GM21825 (cell line): ENCODE measurements at regions not wholly inside any gene's neighbourhood (a gene's known extent, or its start where the extent isn't known, plus 50 kb on each side); places are given as distances from the start of the nearest gene placed in this dataset.
A peak's percentile ranks its signal among the peaks of the same experiment; 100 is the strongest.
"Not testable (repeated sequence)": the region's sequence is repeated elsewhere in the genome, so short reads cannot be mapped to it uniquely, and the experiment has no call there.

Experiments used
- ATAC-seq: cut with Tn5 transposase; IDR thresholded peaks from one replicate; pipeline ENCODE4 v1.9.1; 2021; ENCODE audit warnings: mild to moderate bottlenecking, moderate library complexity; ENCODE audit not compliant: unreplicated experiment

DNA sequence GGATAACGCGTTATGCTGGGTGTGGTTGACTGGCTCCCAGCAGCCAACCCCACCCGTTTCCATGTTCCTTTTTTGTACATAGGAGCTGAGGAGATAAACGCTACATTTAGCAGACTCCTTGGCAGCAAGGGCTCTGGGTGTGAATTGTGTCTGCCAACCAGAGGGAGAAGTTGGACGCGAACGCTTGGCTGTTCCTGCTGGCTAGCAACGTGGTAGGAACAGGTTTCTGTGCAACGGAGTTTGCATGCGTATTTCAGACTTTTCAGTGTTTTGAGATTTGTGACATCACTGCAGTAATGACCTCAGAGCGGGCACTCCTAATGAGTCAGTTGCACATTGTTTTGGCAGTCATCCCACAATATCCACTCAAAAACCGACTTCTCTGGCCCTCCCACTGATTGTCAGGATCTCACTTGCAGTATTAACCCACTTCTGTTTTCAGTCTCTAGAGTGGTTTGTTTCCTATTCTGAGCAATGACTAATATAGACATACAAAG lies 98.7 kb upstream of the RGS1 start:
- ATAC-seq, result no peak

DNA sequence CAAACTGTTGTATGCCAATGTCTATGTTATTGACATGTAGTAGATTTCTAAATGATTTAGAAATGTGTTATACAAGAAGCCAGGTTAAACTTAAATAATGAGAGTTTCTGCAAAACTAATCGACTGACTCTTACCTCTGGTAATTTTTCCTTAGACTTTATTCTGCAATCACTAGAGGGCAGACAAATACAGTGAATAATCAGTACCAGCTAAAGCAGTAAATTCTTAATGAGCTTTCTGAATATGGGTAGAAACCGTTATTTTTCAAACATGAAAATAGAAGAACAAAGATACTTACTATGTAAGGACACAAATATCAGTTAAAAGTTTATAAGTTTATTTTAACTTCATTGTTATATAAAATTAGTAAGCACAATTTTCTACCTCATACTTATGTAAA lies 97.9 kb upstream of the RGS1 start:
- peak; percentile 75 for ATAC-seq

DNA sequence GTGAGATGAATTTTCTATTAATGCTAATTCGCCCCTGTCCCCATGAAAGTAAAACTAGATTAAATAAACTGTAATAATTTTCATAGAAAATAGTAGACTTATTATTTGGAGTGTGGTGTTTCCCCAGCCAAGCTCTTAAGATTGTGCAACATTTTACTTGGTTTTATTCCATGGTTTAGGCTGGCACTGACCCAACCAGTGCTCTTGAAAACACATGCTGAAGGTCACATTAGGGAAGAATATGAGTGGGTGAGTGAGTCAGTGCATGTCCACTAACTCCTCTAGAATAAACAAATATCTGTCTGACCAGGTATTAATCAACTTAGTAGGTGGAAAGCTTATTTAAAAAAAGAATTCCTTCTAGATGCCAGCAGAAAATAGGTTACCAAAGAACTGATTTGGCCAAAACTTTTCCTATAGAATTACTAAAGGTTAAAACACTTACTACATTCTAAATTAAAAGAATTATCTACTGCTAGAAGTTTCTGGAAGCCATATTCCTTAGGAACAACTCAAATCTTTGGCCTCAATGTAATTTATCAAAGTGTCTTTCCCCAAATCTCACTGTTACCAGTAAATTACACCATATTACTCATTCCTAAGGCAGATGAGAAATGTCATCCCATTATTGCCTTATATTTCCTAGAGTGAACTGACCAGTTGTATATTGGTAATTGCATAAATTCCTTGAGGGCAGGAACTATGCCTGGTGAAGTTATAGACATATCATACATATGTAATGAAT lies 89.7 kb upstream of the RGS1 start:
- no peak for ATAC-seq

DNA sequence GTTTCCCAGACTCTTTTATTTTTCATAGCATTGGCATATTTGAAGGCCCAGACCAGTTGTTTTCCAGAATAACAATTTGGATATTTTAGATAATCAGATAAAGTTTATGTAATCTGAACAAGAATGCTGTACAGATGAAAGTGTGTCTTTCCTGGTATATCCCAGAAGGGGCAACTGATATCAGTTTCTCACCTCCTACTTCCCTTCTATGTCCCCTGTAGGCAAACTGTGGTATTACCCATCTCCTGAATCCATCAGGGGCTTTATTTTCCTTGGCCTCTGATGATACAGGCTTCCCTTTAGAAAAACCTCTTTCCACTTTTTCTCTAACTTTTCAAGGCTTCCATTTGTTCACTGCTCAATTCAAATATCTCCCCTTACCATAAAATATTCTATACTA lies 87.5 kb upstream of the RGS1 start:
- ATAC-seq, result no peak

DNA sequence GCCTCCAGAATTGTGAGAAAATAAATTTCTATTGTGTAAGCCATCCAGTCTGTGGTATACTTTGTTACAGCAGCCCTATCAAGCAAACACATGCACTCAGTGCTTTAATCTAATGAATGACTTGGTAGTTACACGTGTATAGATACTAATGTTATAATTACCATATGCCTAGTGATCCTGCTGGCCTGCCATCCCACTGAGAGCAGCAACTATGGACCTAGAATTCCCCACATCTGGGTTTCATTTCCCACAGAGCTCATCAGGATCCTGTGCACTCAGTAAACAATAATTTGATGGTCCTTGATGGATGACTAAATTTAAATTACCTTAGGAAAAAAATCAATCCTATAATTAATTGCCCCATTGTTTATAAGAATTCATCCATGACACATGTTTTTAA lies 86.5 kb upstream of the RGS1 start:
- no peak for ATAC-seq

DNA sequence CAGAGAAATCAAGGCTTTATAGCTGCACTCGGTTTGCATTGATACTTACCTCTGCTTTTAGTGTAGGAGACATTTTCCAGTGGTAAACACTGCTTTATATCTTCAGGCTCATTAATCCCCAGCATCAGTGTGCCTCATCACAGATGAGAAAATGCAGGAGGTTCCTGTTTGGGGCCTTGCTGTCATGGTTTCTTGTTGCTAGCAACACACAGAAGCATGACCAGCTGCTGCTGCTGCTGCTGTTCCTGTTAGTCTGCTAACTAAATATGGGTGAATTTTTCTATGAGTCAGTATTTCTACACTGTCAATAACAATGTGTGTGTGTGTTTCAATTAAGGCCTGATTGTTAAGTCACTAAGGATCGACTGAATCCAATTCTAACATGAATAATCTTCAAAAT lies 85.8 kb upstream of the RGS1 start:
- peak; percentile 82 for ATAC-seq

DNA sequence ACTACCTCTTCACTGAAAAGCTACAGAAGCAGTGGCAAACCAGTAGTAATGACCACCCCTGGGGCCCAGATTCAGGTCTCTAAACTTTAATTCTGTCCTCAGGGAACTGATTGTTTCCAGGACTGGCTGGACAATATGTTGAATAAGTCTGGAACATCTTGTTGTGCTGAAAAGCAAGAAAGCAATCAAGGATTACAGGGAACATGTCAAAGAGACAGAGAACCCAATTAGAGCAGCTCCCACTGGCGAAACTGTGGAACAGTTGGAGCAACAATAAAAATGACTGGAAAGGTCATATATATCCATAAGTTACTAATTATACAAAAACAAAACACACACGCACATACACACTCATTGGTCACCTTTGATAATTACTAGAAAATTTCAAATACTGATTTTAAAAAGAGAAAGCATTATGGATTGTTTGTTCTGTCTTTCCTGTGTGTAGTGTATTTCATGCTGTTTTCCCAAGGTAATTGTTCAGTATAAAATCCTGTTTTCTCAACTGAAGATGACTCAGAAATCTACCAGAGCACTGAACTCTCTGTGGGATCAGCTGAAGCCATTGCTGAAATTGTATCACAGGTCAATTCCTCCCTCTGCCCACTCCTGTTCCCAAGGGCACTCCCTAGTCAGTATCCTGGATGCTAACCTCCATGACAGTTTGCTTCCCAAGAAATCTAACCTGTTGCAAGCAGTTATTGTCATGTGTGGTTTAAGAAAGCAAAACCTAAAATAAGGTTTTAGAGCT lies 83.6 kb upstream of the RGS1 start:
- no peak for ATAC-seq

DNA sequence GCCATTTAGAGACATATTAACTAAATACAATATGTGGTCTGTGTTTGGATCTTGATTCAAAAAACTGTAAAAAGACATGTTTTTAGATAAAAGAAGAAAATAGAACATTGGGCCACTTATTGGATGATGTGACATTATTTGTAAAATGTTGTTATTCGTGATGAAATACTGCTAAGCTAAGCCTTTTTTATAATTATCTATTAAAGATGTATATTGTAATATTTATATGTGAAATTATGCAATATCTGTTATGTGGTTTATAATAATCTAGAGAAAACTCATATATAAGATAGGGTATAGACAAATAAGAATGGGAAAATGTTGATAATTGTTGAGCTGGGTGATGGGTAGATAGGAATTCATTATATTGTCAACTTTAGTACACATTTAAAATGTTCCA lies 82.0 kb upstream of the RGS1 start:
- ATAC-seq, result no peak

DNA sequence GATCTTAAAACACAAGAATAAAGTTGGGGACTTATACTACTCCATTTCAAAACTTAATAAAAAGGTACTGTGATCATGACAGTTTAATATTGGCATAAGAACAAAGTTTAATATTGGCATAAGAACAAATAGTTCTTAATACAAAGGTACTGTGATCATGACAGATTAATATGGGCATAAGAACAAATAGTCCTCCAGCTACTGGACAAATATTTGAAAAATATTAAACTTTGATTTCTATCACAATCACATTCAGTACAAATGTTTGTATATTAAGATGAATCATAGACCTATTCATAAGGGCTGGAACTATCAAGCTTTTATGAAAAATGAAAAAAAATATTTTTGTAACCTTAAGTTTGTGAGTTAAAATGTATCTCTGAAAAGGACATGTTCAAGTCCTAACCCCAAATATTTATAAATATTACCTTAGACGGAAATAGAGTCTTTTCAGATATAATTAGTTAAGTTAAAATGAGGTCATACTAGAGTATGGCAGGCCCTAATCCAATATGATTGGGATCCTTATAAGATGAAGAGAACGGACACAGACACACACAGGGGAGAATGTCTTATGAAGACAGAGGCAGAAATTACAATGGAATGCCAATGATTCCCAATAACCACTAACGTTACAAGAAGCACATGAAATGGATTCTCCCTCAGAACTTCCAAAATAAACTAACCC lies 79.1 kb upstream of the RGS1 start:
- no peak for ATAC-seq

DNA sequence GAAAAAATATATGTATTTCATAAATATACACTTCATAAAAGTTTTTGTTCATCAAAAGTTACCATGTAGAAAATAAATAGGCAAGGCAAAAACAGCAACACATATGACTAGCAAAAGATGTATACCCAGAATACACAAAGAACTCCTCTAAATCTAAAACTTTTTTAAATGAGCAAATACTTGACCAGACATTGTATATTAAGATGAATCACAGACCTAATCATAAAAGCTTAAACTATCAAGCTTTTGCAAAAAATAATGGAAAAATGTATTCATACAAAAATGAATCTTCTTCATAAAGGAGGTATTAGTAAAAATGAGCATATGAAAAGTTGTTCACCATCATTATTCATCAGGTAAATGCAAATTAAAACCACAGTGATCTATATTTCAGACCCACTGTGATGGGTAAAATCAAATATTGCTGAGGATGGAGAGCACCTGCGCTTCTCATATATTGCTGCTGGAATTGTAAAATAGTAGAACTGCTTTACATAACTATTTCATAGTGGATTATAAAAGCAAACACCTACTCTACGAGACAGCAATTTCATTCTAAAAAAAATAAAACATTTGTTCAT lies 78.3 kb upstream of the RGS1 start:
- ATAC-seq, result no peak

DNA sequence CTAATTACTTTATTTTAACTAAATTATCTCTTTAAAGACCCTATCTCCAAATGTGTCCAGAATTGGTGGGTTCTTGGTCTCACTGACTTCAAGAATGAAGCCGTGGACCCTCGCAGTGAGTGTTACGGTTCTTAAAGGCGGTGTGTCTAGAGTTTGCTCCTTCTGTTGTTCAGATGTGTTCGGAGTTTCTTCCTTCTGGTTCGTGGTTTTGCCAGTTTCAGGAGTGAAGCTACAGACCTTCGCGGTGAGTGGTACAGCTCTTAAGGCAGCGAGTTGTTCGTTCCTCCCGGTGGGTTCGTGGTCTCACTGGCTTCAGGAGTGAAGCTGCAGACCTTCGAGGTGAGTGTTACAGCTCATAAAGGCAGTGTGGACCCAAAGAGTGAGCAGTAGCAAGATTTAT lies 77.5 kb upstream of the RGS1 start:
- not testable (repeated sequence) for ATAC-seq

DNA sequence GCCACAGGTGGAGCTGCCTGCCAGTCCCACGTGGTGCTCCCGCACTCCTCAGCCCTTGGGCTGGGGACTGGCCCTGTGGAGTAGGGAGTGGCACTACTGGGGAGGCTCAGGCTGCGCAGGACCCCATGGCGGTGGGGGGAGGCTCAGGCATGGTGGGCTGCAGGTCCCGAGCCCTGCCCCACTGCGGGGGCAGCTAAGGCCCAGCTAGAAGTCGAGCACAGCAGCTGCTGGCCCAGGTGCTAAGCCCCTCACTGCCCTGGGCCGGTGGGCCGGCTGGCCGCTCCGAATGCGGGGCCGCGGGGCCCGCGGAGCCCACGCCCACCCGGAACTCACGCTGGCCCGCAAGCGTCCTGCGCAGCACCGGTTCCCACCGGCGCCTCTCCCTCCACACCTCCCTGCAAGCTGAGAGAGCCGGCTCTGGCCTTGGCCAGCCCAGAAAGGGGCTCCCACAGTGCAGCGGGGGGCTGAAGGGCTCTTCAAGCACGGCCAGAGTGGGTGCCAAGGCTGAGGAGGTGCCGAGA lies 76.5 kb upstream of the RGS1 start:
- ATAC-seq, result not testable (repeated sequence)

DNA sequence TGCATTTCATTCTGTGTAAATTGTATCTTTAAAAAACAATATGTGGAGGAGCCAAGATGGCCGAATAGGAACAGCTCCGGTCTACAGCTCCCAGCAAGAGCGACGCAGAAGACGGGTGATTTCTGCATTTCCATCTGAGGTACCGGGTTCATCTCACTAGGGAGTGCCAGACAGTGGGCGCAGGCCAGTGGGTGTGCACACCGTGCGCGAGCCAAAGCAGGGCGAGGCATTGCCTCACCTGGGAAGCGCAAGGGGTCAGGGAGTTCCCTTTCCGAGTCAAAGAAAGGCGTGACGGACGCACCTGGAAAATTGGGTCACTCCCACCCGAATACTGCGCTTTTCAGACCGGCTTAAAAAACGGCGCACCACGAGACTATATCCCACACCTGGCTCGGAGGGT lies 75.0 kb upstream of the RGS1 start:
- not testable (repeated sequence) for ATAC-seq

DNA sequence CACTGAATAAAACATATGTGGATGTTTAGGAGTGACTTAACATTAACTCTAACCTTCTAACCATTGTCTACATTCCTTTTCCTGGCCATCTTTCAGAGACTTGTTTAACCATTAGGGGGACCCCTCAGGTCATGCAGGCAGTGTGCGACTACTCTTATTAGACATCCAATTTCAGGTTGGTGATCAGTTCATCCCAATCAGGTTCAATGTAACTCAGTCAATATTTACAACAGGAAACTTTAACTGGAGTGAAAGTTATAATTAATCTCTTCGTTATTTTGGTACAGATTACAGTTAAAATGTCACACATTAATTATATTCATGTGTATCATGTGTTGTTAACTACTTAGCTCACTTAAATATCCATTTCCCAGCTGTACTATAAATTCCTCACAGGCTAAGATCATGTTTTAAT lies 68.8 kb upstream of the RGS1 start:
- peak; percentile 99 for ATAC-seq

DNA sequence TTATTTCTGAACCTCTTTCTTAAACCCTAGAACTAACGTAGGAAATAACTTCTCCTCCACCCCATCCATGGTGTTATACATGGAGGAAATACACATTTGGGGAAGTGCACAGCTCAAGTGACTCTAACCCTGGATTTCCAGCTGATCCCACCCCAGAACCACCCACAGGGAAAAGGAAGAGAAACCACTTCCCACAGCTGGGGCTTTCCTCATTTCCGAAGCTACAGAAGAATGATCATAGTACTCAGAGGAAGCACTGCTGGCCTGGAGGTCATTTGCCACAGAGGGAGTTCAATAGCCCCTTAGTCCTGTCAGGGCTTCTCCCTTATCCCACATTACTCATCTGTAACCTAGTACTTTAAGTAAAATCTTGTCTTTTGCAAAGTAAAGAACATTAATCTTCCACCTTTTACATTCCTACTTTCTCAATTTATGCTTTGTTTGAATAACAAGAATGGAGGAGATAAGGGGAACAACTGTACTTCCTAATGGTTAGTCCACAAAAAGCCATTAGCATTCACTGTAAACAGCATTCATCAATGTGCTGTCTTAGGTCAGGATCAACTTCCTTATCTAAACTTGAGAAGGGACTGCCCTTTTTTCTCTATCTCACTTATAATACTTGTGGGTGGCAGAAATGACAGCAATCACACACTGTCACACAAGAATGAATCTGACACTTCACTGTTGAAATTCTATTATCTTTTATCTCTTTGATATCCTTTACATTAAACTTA lies 63.0 kb upstream of the RGS1 start:
- ATAC-seq, result peak; percentile 21

DNA sequence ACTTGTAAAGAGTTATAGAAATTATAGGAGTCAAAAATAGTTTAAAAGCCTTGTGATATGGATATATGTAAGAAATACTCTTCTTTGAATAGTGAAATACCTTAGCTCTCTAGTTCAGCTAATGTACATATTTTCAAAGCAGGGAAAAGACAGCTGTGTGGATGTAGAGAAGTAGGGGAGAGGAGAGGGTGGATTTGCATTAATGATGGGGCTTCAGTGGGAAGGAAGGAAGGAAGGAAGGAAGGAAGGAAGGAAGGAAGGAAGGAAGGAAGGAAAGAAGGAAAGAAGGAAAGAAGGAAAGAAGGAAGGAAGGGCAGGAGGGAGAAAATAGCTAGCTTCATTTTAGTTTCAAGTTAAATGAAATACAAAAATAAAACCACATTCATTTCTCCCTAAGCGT lies 62.4 kb upstream of the RGS1 start:
- no peak for ATAC-seq

DNA sequence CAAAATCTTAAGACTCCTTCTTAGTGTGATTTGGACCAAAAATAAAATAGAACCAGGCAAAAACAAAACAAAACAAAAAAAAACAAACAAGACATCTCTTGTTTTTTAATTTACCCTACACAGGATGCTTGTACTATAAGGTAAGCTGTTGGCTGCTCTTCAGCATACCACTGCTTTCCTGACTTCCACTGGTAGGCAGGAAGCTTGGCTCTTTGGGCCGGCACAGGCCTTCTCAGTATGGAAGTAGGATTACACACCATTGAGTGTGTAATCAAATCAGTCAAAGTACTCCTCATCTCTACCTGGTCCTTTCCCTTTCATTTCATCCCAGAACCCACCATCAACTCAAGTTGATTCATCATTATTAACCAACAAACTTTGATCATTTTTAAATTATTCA lies 61.9 kb upstream of the RGS1 start:
- ATAC-seq, result no peak

DNA sequence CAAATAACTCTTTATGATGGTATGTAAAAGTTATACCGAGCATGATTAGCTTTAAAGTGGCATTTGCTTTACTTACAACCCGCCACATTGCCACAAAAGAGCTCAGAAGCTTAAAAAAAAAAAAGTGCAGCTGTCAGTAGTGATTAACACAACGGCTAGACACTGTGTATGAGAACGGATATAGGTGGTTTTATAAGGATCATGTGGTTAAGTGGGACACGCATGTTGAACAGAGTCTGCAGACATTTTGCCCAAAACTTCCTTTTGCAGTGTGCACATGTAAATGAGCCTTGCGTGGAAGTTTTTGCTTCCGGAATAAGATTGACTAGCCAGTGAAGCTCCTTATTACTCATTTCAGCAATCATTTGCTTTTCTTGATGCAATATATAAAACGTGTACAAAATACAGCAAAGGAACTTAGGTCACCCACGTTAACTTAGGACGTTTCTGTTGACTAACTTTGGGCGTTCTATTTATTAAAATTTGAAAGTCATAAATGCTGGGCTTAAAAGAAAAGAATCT lies 58.7 kb upstream of the RGS1 start:
- peak; percentile 98 for ATAC-seq

DNA sequence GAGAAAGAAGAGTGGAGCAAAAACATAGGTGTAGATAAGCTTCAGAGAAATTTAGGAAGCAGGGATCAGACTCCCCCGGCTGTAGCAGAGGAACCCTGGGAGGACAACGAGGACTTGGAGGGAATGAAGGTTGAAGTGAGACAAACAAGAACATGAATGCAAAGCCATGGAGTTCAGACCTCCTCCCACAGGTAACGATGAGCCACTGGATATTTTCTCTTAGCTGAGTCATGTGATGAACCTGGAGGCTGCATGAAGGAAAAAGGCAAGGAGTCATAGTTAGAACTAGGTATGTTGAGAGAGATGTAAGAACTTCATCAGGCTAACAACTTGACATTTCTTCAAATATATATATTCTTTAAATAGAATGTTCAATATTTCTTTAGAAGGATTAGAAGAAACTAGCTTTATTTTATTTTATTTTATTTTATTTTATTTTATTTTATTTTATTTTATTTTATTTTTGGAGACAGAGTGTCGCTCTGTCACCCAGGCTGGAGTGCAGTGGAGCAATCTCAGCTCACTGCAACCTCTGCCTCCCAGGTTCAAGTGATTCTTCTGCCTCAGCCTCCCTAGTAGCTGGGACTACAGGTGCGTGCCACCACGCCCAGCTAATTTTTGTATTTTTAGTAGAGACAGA lies 57.7 kb upstream of the RGS1 start:
- not testable (repeated sequence) for ATAC-seq

DNA sequence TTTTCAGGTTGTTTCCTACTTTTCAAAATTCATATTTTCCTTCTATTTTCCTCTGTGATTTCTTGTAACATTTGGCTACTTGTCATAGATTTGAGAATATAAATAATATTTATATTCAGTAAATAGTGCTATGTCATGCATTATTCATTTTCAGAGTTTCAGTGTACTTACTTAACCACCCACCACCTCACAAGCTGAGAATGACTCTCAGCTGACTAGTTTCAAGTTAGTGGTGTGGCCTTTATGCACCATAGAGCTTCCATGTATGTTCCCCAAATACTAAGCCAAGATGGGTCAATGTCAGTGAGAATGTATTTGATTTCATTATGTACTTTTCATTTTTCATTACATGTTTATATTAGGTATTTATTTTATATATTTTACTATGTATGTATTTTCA lies 56.9 kb upstream of the RGS1 start:
- ATAC-seq, result peak; percentile 34
